ENCODE measurements at regions not wholly inside any gene's neighbourhood (a gene's known extent, or its start where the extent isn't known, plus 50 kb on each side); places are given as distances from the start of the nearest gene placed in this dataset.

GRCh38 chr9:89554307-89555035 lies 50.3 kb upstream of the GADD45G start:
- no peak for DNase-seq

DNA sequence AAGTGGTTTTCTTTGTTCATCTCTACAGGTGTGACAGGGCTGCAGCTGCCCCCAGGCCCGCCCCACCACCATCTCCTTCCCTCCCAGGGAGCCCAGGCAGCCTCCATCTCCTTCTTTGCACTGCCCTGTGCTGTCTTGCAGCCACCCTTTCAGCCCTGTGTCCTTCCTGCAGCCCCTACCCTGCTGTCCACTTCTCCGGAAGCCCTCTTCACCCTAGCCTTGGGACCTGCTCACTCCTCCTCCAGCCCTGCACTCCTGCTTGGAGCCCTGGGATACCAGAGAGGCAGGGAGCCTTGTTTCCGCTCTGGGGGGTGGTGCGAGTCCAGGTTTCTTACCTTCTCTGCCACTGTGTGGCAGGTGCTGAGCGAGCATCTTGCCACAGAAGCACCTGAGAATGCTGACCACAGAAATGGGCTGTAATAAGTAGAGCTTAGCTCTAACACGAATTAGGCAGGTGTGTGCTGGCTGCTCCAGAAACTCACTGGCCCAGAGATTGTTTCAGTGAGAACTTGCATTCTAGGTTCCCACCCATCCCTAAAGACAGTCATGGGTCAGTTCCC lies 51.3 kb upstream of the GADD45G start:
- no peak for DNase-seq

DNA sequence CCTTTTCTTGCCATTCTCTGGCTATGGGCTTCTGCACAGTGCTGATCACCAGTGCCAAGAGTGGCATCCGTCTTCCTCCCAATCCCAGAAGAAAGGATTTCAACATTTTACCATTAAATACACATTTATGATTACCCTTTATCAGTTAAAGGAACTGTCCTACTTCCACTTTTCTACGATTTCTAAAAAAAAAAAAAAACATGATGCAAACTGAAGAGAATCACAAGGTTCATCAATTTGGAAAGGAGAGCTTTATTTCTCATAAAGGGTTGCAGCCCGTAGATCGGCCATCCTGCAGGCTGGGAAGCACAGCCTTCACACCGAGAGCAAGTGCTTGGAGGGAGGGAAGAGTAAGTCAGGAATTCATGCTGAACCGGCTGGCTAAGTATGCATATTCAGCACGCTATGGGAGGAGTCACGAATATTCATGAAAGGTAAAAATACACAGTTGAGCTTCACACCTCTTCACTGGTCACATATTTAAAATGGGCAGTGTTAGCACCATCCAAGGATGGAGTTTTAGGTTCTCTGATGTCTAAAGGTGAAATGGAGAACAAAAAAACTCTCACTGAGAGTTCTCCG lies 52.5 kb upstream of the SEMA4D start:
- DNase-seq, result no peak

DNA sequence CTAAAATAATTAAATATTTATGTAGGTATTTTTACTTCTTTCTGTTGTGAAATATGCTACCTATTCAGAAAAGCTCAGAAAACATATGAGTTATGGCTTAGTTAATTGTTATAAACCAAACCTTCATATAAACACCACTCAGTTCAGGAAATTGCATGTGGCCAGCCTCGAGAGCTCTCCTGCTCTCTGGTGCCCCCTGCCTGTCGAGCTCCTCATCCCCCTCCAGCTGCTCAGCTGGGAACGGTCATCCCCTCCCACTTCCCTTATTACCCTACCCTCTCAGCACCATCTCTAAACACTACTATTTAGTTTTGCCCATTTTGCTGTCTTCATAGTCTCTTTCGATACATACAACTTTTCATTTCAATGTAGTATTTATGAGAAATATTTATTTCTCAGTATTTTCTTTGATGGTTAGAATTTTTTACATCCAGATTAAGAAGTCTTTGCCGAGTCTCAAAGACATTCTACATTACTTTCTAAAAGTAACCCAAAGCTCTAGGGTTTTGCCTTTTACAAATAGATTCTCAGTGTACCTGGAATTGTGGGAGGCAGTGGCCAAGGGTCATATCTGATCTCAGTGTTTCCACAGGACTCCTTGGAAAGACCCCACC lies 51.2 kb upstream of the SEMA4D start:
- peak; percentile 94 for DNase-seq

DNA sequence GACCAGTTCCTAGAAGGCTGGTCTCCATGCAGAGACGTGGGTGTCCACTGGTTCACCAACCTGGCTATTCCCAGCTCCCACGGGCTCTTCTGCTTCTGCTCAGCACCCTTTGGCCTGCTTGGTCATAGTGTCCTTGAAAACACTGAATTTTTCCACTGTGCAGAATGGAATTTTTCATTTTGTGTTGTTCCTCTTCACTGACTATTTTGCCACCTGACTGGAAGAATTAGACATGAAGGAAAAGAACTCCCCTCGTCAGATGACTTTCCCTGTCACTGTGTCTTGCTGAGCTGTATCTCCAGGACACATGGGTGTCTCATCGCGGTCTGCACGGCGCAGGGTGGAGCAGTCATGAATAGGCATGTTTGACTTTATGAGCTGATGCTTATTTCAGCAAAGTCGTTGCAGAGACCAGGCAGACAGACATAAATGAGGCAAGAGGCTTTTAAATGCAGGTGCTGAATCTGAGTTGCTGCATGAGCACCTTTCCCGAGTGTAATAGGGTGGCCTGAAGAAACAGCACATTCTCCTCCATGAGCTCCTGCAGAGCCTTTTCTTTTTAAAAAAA lies 50.2 kb upstream of the SEMA4D start:
- DNase-seq, result no peak
